ENCODE measurements at regions not wholly inside any gene's neighbourhood (a gene's known extent, or its start where the extent isn't known, plus 50 kb on each side); places are given as distances from the start of the nearest gene placed in this dataset.

- BruUV-seq (replicated peaks) = no TSS peak
- POLR2A ChIA-PET = no interaction called here
Observed at GRCh38 chr7:142476077-142476476, 218.2 kb upstream of the PRSS58 start.

More at GRCh38 chr7:142476077-142476476, 218.2 kb upstream of the PRSS58 start:
- RAD21 ChIA-PET (ENCODE audit: low non-redundant PET in 1 of 2, low total read pairs in 2 of 2, uncharacterized antibody in 2 of 2, unreplicated experiment in 2 of 2) = no interaction called here
- intact Hi-C loops (cut with micrococcal nuclease) = no loop called here
- no peak for DNase-seq (ENCODE audit: low read depth, low spot score)
- Histone ChIP-seq H3K9me2 (ENCODE audit: insufficient read depth) (no peaks in the 10 kb centered on the region), H3K36me3 (ENCODE audit: control insufficient read depth in 1 of 2, insufficient read depth in 2 of 2, low read length in 2 of 2) (no peaks in the 10 kb centered on the region), H3K4me2 (ENCODE audit: low read length) (no peak overlapping the region), H3K27ac (ENCODE audit: low read depth, low read length) (no peak overlapping the region), H2AFZ (ENCODE audit: low read depth, low read length, poor library complexity, severe bottlenecking) (no peak overlapping the region), H3K9ac (ENCODE audit: low read length) (no peak overlapping the region), H3K4me3 (replicated peaks in 1 of 2; ENCODE audit: low read depth in 1 of 2, low read length in 2 of 2) (no peak overlapping the region), H3K27me3 (ENCODE audit: insufficient read depth, low read length) (no peaks in the 10 kb centered on the region), H4K20me1 (ENCODE audit: insufficient read depth) (no peaks in the 10 kb centered on the region), H3K4me1 (ENCODE audit: control insufficient read depth in 1 of 2, insufficient read depth in 2 of 2, low read length in 2 of 2) (peaks cover 0 to 4% of the 10 kb centered on the region in 2 experiments; a peak in 2 of 4 replicates), H3K79me2 (ENCODE audit: insufficient read depth, low read length) (no peaks in the 10 kb centered on the region), H3K9me3 (ENCODE audit: control insufficient read depth in 1 of 2, insufficient read depth in 1 of 2, low read depth in 1 of 2, low read length in 2 of 2) (no peaks in the 10 kb centered on the region)
- no peak for ATAC-seq
- CTCF ChIA-PET = interaction anchor here (1.4 to 2.7 kb wide), 2 partner anchors 9 to 16 kb away, joined by 9 to 10 read pairs; no protein-coding TSS in a partner anchor
- TF ChIP-seq ATF3 (IDR thresholded peaks at IDR 0.05) = no peak
- no peak for TF ChIP-seq SRF (IDR thresholded peaks at IDR 0.05; ENCODE audit: low read depth)
- no peak for TF ChIP-seq JUND (IDR thresholded peaks at IDR 0.05)
- no peak for TF ChIP-seq CBX3 (IDR thresholded peaks at IDR 0.05; ENCODE audit: low read depth)
- TF ChIP-seq MAX (IDR thresholded peaks at IDR 0.05) = no peak
- TF ChIP-seq TCF7L2 (IDR thresholded peaks at IDR 0.05; ENCODE audit: borderline replicate concordance, extremely low read depth, insufficient read depth, insufficient read length) = no peak
- TF ChIP-seq FOSL1 (IDR thresholded peaks at IDR 0.05; ENCODE audit: low read depth) = no peak
- no peak for TF ChIP-seq SP1 (IDR thresholded peaks at IDR 0.05; ENCODE audit: low read depth)
- no peak for TF ChIP-seq ZBTB33 (IDR thresholded peaks at IDR 0.05; ENCODE audit: extremely low read depth, insufficient replicate concordance, low read length)
- no peak for TF ChIP-seq CTCF (IDR thresholded peaks at IDR 0.05 in 2 of 3, conservative IDR thresholded peaks at IDR 0.05 in 1 of 3; ENCODE audit: borderline replicate concordance in 1 of 3, insufficient read depth in 1 of 3, low read depth in 2 of 3, low read length in 2 of 3)
- no peak for TF ChIP-seq ZFX (IDR thresholded peaks at IDR 0.05)
- no peak for TF ChIP-seq EZH2phosphoT487 (IDR thresholded peaks at IDR 0.05; ENCODE audit: borderline replicate concordance)
- no peak for TF ChIP-seq POLR2AphosphoS5 (IDR thresholded peaks at IDR 0.05; ENCODE audit: low read depth, low read length)
- TF ChIP-seq REST (IDR thresholded peaks at IDR 0.05; ENCODE audit: low read depth) = no peak

All from HCT116 (cell line).